HEK293T (cell line): ENCODE measurements at regions not wholly inside any gene's neighbourhood (a gene's known extent, or its start where the extent isn't known, plus 50 kb on each side); places are given as distances from the start of the nearest gene placed in this dataset.
"Not testable (repeated sequence)": the region's sequence is repeated elsewhere in the genome, so short reads cannot be mapped to it uniquely, and the experiment has no call there.

ENCODE experiments used
- CTCF ChIA-PET: fragments of 350-600 bp; formaldehyde crosslinking; extraction: SDS; loops from one replicate; lab custom pipeline; 2021; ENCODE audit warnings: antibody characterized with exemption, inconsistent platforms; lab: Yijun Ruan, JAX
- POLR2A ChIA-PET: fragments of 350-600 bp; formaldehyde crosslinking; extraction: SDS; loops from one replicate; lab custom pipeline; 2020; ENCODE audit warnings: antibody characterized with exemption, inconsistent platforms; lab: Yijun Ruan, JAX
- DNase-seq: peaks from one replicate; pipeline ENCODE4 v3.0.0; 2012; ENCODE audit warnings: mixed read lengths; ENCODE audit errors: extremely low spot score
- ARNT ChIP-seq: fragments of 450-650 bp; IDR thresholded peaks from 2 replicates; pipeline ENCODE4 v1.6.1; 2017; ENCODE audit warnings: mild to moderate bottlenecking
- BHLHE40 ChIP-seq: fragments of 450-650 bp; IDR thresholded peaks from 2 replicates; pipeline ENCODE4 v1.6.1; 2016; ENCODE audit warnings: mild to moderate bottlenecking, moderate library complexity, borderline replicate concordance
- CTBP1 ChIP-seq: fragments of 450-650 bp; IDR thresholded peaks from 2 replicates; pipeline ENCODE4 v1.6.1; 2016; ENCODE audit warnings: borderline replicate concordance
- ELF4 ChIP-seq: fragments of 450-650 bp; IDR thresholded peaks from 2 replicates; pipeline ENCODE4 v1.6.1; 2017; ENCODE audit warnings: antibody characterized with exemption
- FOXA1 ChIP-seq: fragments of 450-650 bp; IDR thresholded peaks from 2 replicates; pipeline ENCODE4 v1.6.1; 2016; ENCODE audit warnings: mild to moderate bottlenecking
- FOXK2 ChIP-seq: fragments of 450-650 bp; IDR thresholded peaks from 2 replicates; pipeline ENCODE4 v1.6.1; 2016; ENCODE audit warnings: mild to moderate bottlenecking
- FOXM1 ChIP-seq: fragments of 450-650 bp; IDR thresholded peaks from 2 replicates; pipeline ENCODE4 v1.6.1; 2017; ENCODE audit warnings: mild to moderate bottlenecking, borderline replicate concordance
- HDGF ChIP-seq: fragments of 450-650 bp; IDR thresholded peaks from 2 replicates; pipeline ENCODE4 v1.6.1; 2017; ENCODE audit warnings: antibody characterized with exemption, borderline replicate concordance
- L3MBTL2 ChIP-seq: fragments of 450-650 bp; conservative IDR thresholded peaks from 2 replicates; pipeline ENCODE4 v1.6.1; 2016; ENCODE audit warnings: mild to moderate bottlenecking
- LEF1 ChIP-seq: fragments of 450-650 bp; IDR thresholded peaks from 2 replicates; pipeline ENCODE4 v1.6.1; 2017; ENCODE audit warnings: mild to moderate bottlenecking, borderline replicate concordance
- NFRKB ChIP-seq: fragments of 450-650 bp; IDR thresholded peaks from 2 replicates; pipeline ENCODE4 v1.6.1; 2016; ENCODE audit warnings: mild to moderate bottlenecking, moderate library complexity
- PKNOX1 ChIP-seq: fragments of 450-650 bp; IDR thresholded peaks from 2 replicates; pipeline ENCODE4 v1.6.1; 2016
- SP1 ChIP-seq: fragments of 450-650 bp; IDR thresholded peaks from 2 replicates; pipeline ENCODE4 v1.6.1; 2017
- SUZ12 ChIP-seq: fragments of 450-650 bp; IDR thresholded peaks from 2 replicates; pipeline ENCODE4 v1.6.1; 2016; ENCODE audit warnings: mild to moderate bottlenecking
- TARDBP ChIP-seq: fragments of 450-650 bp; IDR thresholded peaks from 2 replicates; pipeline ENCODE4 v1.6.1; 2016
- ZNF384 ChIP-seq: fragments of 450-650 bp; IDR thresholded peaks from 2 replicates; pipeline ENCODE4 v1.6.1; 2016

- DNase-seq, result no peak
- TF ChIP-seq SP1, result no peak
- no peak for TF ChIP-seq FOXM1
- TF ChIP-seq CTBP1, result no peak
- TF ChIP-seq L3MBTL2, result no peak
- no peak for TF ChIP-seq FOXA1
- no peak for TF ChIP-seq TARDBP
- no peak for TF ChIP-seq ELF4
- TF ChIP-seq FOXK2, result no peak
- no peak for TF ChIP-seq NFRKB
- no peak for TF ChIP-seq HDGF
- no peak for TF ChIP-seq ZNF384
- TF ChIP-seq ARNT, result no peak
- no peak for TF ChIP-seq LEF1
- no peak for TF ChIP-seq SUZ12
- TF ChIP-seq BHLHE40, result no peak
- no peak for TF ChIP-seq PKNOX1
- ChIA-PET POLR2A (no interaction called here), CTCF (no interaction called here)
These were observed 132.9 kb upstream of the FAM3C start for GRCh38 chr7:121529003-121529402.

- DNase-seq, POLR2A ChIA-PET, CTCF ChIA-PET: not testable (repeated sequence)
These were observed 130.1 kb upstream of the FAM3C start for GRCh38 chr7:121526210-121526609.

GRCh38 chr7:121525155-121525819 lies 129.2 kb upstream of the FAM3C start:
- TF ChIP-seq FOXM1 (no peak), SUZ12 (no peak), SP1 (no peak), L3MBTL2 (no peak), BHLHE40 (no peak), CTBP1 (no peak), ARNT (no peak), HDGF (no peak), ELF4 (no peak), TARDBP (no peak), PKNOX1 (no peak), LEF1 (no peak), ZNF384 (no peak), NFRKB (no peak), FOXA1 (no peak)
- POLR2A ChIA-PET, result no interaction called here
- DNase-seq, result no peak
- CTCF ChIA-PET, result no interaction called here

- ChIA-PET CTCF (no interaction called here), POLR2A (no interaction called here)
- no peak for DNase-seq
- no peak for TF ChIP-seq PKNOX1
These were observed 125.7 kb upstream of the FAM3C start for GRCh38 chr7:121521711-121522400.

- TF ChIP-seq ZNF384 (no peak), FOXM1 (no peak), TARDBP (no peak), CTBP1 (no peak), SUZ12 (no peak)
- no peak for DNase-seq
- POLR2A ChIA-PET, result no interaction called here
- CTCF ChIA-PET, result no interaction called here
These were observed 124.8 kb upstream of the FAM3C start for GRCh38 chr7:121520911-121521310.

- TF ChIP-seq FOXK2, result no peak
- TF ChIP-seq FOXA1, result no peak
- TF ChIP-seq LEF1, result no peak
- TF ChIP-seq PKNOX1, result no peak
- TF ChIP-seq CTBP1, result no peak
- no peak for TF ChIP-seq BHLHE40
- TF ChIP-seq ELF4, result no peak
- no peak for TF ChIP-seq L3MBTL2
- TF ChIP-seq TARDBP, result no peak
- no peak for DNase-seq
- POLR2A ChIA-PET, result no interaction called here
- CTCF ChIA-PET, result no interaction called here
These were observed 123.7 kb upstream of the FAM3C start for GRCh38 chr7:121519548-121520521.
